IMR-90 (cell line): ENCODE measurements at regions not wholly inside any gene's neighbourhood (a gene's known extent, or its start where the extent isn't known, plus 50 kb on each side); places are given as distances from the start of the nearest gene placed in this dataset.

Experiments used
- ATAC-seq: fragments of 200-7000 bp; cut with Tn5 transposase; 2 replicates; pipeline ENCODE4 v1.9.1; 2020; ENCODE audit warnings: low read depth, mild to moderate bottlenecking, moderate library complexity
- BruUV-seq: library from RNA; stranded (reverse); fragments of 400-500 nt; replicated peaks from 2 replicates; lab custom pipeline; 2021; lab: Mats Ljungman, UMichigan
- CTCF ChIA-PET: fragments of 300-600 bp; formaldehyde crosslinking; extraction: SDS; loops from one replicate; lab custom pipeline; 2021; ENCODE audit warnings: antibody characterized with exemption; lab: Yijun Ruan, JAX
- POLR2A ChIA-PET: fragments of 300-600 bp; sonication (Branson Sonifier 250); formaldehyde crosslinking; loops from one replicate; lab custom pipeline; 2022; ENCODE audit warnings: antibody characterized with exemption; ENCODE audit not compliant: unreplicated experiment; lab: Charles Lee
- DNase-seq: peaks from one replicate; pipeline ENCODE4 v3.0.0; 2013
- H2AFZ ChIP-seq: replicated peaks from 2 replicates; pipeline ENCODE3; 2013; ENCODE audit warnings: low read length, mild to moderate bottlenecking; ENCODE audit not compliant: poor library complexity
- H2AK5ac ChIP-seq: 2 replicates; pipeline ENCODE4 v1.6.1; 2013; ENCODE audit warnings: low read depth, low read length, inconsistent platforms
- H2AK9ac ChIP-seq: replicated peaks from 2 replicates; pipeline ENCODE3; 2013; ENCODE audit warnings: mild to moderate bottlenecking, low read depth, low read length, moderate library complexity; ENCODE audit not compliant: poor library complexity
- H2BK120ac ChIP-seq: 2 replicates; pipeline ENCODE4 v1.6.1; 2013; ENCODE audit warnings: low read depth, low read length, inconsistent platforms
- H2BK15ac ChIP-seq: 3 replicates; pipeline ENCODE4 v1.6.1; 2013; ENCODE audit warnings: low read depth, low read length, inconsistent platforms
- H2BK20ac ChIP-seq: 2 replicates; pipeline ENCODE4 v1.6.1; 2013; ENCODE audit warnings: low read depth, mild to moderate bottlenecking, inconsistent platforms, low read length, moderate library complexity
- H2BK5ac ChIP-seq: 2 replicates; pipeline ENCODE4 v1.6.1; 2013; ENCODE audit warnings: mild to moderate bottlenecking, low read depth, low read length, inconsistent platforms; ENCODE audit not compliant: poor library complexity, severe bottlenecking
- H3K14ac ChIP-seq: replicated peaks from 2 replicates; pipeline ENCODE4 v1.6.1; 2013; ENCODE audit warnings: low read depth, low read length, inconsistent platforms
- H3K18ac ChIP-seq: 2 replicates; pipeline ENCODE4 v1.6.1; 2013; ENCODE audit warnings: low read depth, low read length, control low read depth
- H3K23ac ChIP-seq: 2 replicates; pipeline ENCODE4 v1.6.1; 2013; ENCODE audit warnings: low read depth, low read length, inconsistent platforms
- H3K27ac ChIP-seq: 2 replicates; pipeline ENCODE4 v1.5.1; 2013; ENCODE audit warnings: mild to moderate bottlenecking, control low read depth, low read length; ENCODE audit not compliant: insufficient read depth
- H3K27me3 ChIP-seq: 2 replicates; pipeline ENCODE4 v1.6.1; 2013; ENCODE audit warnings: low read length; ENCODE audit not compliant: control insufficient read depth, insufficient read depth
- H3K36me3 ChIP-seq: 2 replicates; pipeline ENCODE4 v1.6.1; 2013; ENCODE audit warnings: low read length, mixed read lengths; ENCODE audit not compliant: control insufficient read depth, insufficient read depth
- H3K4ac ChIP-seq: 2 replicates; pipeline ENCODE4 v1.6.1; 2013; ENCODE audit warnings: low read depth, low read length, inconsistent platforms
- H3K4me1 ChIP-seq: 2 replicates; pipeline ENCODE4 v1.6.1; 2013; ENCODE audit warnings: low read length, mixed read lengths; ENCODE audit not compliant: control insufficient read depth, insufficient read depth
- H3K4me2 ChIP-seq: 2 replicates; pipeline ENCODE4 v1.6.1; 2013; ENCODE audit warnings: low read depth, mild to moderate bottlenecking, control low read depth, low read length, moderate library complexity
- H3K4me3 ChIP-seq: 2 replicates; pipeline ENCODE4 v1.5.1; 2013; ENCODE audit warnings: low read depth, mild to moderate bottlenecking, control low read depth, low read length, moderate library complexity; ENCODE audit not compliant: insufficient read depth
- H3K56ac ChIP-seq: 2 replicates; pipeline ENCODE4 v1.6.1; 2013; ENCODE audit warnings: low read length, inconsistent platforms; ENCODE audit not compliant: insufficient read depth; ENCODE audit errors: extremely low read depth
- H3K79me1 ChIP-seq, 2 experiments: 2 replicates each; pipeline ENCODE4 v1.6.1; 2013; ENCODE audit warnings: low read length in 2 of 2, inconsistent platforms in 1 of 2, low read depth in 1 of 2
- H3K9ac ChIP-seq: 2 replicates; pipeline ENCODE4 v1.6.1; 2013; ENCODE audit warnings: low read depth, low read length, control low read depth
- H3K9me1 ChIP-seq: 2 replicates; pipeline ENCODE4 v1.6.1; 2013; ENCODE audit warnings: low read length, inconsistent platforms; ENCODE audit not compliant: insufficient read depth
- H3K9me3 ChIP-seq: 2 replicates; pipeline ENCODE4 v1.6.1; 2013; ENCODE audit warnings: low read length; ENCODE audit not compliant: control insufficient read depth, insufficient read depth
- H4K20me1 ChIP-seq: 2 replicates; pipeline ENCODE4 v1.6.1; 2013; ENCODE audit warnings: low read length, inconsistent platforms; ENCODE audit not compliant: insufficient read depth
- H4K5ac ChIP-seq: 2 replicates; pipeline ENCODE4 v1.6.1; 2013; ENCODE audit warnings: mild to moderate bottlenecking, low read depth, low read length, control low read depth
- H4K8ac ChIP-seq, 2 experiments: 2 replicates each; pipeline ENCODE4 v1.6.1; 2013; ENCODE audit warnings: low read depth in 2 of 2, low read length in 2 of 2, control low read depth in 1 of 2, inconsistent platforms in 1 of 2
- H4K91ac ChIP-seq: 2 replicates; pipeline ENCODE4 v1.6.1; 2013; ENCODE audit warnings: low read depth, low read length, inconsistent platforms; ENCODE audit not compliant: insufficient read depth
- BHLHE40 ChIP-seq: fragments of 150-350 bp; IDR thresholded peaks from 2 replicates; pipeline ENCODE4 v1.6.1; 2016; ENCODE audit warnings: mild to moderate bottlenecking, low read depth, low read length
- CEBPB ChIP-seq: IDR thresholded peaks from 2 replicates; pipeline ENCODE4 v1.6.1; 2012; ENCODE audit warnings: low read depth, low read length, improper control_type of control experiment
- CHD1 ChIP-seq: IDR thresholded peaks from 2 replicates; pipeline ENCODE4 v1.6.1; 2012; ENCODE audit warnings: low read depth, low read length, improper control_type of control experiment
- ELK1 ChIP-seq: fragments of 150-350 bp; IDR thresholded peaks from 2 replicates; pipeline ENCODE4 v1.6.1; 2016; ENCODE audit warnings: low read depth, mild to moderate bottlenecking, low read length, moderate library complexity, borderline replicate concordance
- FOS ChIP-seq: fragments of 150-350 bp; IDR thresholded peaks from 2 replicates; pipeline ENCODE4 v1.6.1; 2016; ENCODE audit warnings: low read depth, low read length
- MAFK ChIP-seq: IDR thresholded peaks from 2 replicates; pipeline ENCODE4 v1.6.1; 2012; ENCODE audit warnings: low read depth, low read length, improper control_type of control experiment
- MAZ ChIP-seq: IDR thresholded peaks from 2 replicates; pipeline ENCODE4 v1.6.1; 2012; ENCODE audit warnings: low read depth, mild to moderate bottlenecking, low read length, improper control_type of control experiment, moderate library complexity, borderline replicate concordance
- MXI1 ChIP-seq: IDR thresholded peaks from 2 replicates; pipeline ENCODE4 v1.6.1; 2012; ENCODE audit warnings: low read depth, mild to moderate bottlenecking, low read length, moderate library complexity, borderline replicate concordance
- NFE2L2 ChIP-seq: fragments of 150-350 bp; IDR thresholded peaks from 2 replicates; pipeline ENCODE4 v1.6.1; 2016; ENCODE audit warnings: low read depth, mild to moderate bottlenecking, low read length
- POLR2A ChIP-seq: IDR thresholded peaks from 2 replicates; pipeline ENCODE4 v1.6.1; 2012; ENCODE audit warnings: mild to moderate bottlenecking, low read depth, low read length
- RAD21 ChIP-seq: IDR thresholded peaks from 2 replicates; pipeline ENCODE4 v1.6.1; 2012; ENCODE audit warnings: low read length, improper control_type of control experiment
- RCOR1 ChIP-seq: IDR thresholded peaks from 2 replicates; pipeline ENCODE4 v1.6.1; 2012; ENCODE audit warnings: mild to moderate bottlenecking, low read length, improper control_type of control experiment; ENCODE audit not compliant: insufficient replicate concordance
- RFX5 ChIP-seq: IDR thresholded peaks from 2 replicates; pipeline ENCODE4 v1.8.0; 2012; ENCODE audit warnings: low read depth, mild to moderate bottlenecking, low read length, moderate library complexity
- SMC3 ChIP-seq: fragments of 150-350 bp; IDR thresholded peaks from 2 replicates; pipeline ENCODE4 v1.6.1; 2016; ENCODE audit warnings: low read depth, mild to moderate bottlenecking, antibody characterized with exemption, low read length, moderate library complexity
- USF2 ChIP-seq: fragments of 150-350 bp; IDR thresholded peaks from 2 replicates; pipeline ENCODE4 v1.6.1; 2017; ENCODE audit warnings: mild to moderate bottlenecking, antibody characterized with exemption, low read length, low read depth
- WGBS, 2 experiments: methylation state at CpG; one replicate each; pipeline versions ENCODE4 v1.1.5 to v1.1.7; 2013; ENCODE audit warnings: missing lambda C conversion rate in 2 of 2; ENCODE audit not compliant: insufficient read length in 1 of 2; ENCODE audit errors: extremely low coverage in 2 of 2; 5-methylcytosine and 5-hydroxymethylcytosine counted together
- dilution Hi-C: fragments of 300-500 bp; cut with HindIII; formaldehyde crosslinking; loops from one replicate; pipeline ENCODE4 v1.14.3; 2018; ENCODE audit warnings: low sequenced_read_pairs; ENCODE audit not compliant: unreplicated experiment
- in situ Hi-C: fragments of 300-500 bp; cut with MboI; formaldehyde crosslinking; loops from 3 replicates; pipeline ENCODE4 v1.14.3; 2019; ENCODE audit warnings: low sequenced_read_pairs, inconsistent platforms, mixed read lengths
- intact Hi-C: fragments of 100-400 bp; cut with micrococcal nuclease; formaldehyde crosslinking; loops from 2 replicates; pipeline ENCODE4 v1.10.0; 2022
- TF ChIP-seq, protein P1 (sequence below): conservative IDR thresholded peaks from 2 replicates; pipeline ENCODE4 v1.5.1; 2012; ENCODE audit warnings: mild to moderate bottlenecking, low read depth, low read length, improper control_type of control experiment

DNA sequence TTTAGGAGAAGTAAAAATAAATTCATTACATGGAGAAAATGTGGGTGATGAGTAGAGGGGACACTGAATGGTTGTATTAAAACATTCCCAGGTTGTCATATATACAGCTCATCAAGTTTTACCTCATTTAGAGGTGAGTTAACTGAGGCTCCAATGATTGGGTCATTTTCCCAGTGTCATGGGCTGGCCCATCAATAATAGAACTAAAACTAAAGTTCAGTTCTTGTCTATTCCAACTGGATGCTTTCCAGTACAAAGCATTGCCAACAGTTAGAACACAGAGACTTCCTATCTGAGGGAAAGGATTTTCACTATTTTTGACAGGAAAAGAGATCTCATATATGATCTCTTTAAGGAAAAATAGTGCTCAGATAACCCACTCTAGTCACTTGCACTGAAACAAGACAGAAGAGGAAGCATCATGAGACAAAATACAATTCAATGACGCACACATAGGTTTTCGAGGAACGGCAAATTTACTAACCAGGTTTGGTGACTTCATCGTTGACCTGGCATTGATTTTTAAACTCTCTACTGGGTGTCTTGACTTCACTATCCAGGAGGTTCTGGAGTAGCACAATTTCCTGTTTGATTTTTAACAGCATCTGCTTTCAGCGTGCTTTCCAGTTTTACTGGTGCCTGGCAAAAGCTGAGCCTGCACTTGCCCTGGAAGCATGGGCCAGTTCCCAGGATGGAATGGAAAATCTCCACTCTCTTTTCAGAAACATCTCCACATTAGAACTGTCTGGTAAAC lies 195.5 kb upstream of the FBXL4 start:
- TF ChIP-seq RFX5 (no peak), POLR2A (no peak), BHLHE40 (no peak), MXI1 (no peak), NFE2L2 (no peak), CEBPB (no peak), RAD21 (no peak), ELK1 (no peak), CHD1 (no peak), FOS (no peak), MAFK (no peak), USF2 (no peak), SMC3 (no peak), RCOR1 (no peak), MAZ (no peak)
- TF ChIP-seq, protein P1, sequence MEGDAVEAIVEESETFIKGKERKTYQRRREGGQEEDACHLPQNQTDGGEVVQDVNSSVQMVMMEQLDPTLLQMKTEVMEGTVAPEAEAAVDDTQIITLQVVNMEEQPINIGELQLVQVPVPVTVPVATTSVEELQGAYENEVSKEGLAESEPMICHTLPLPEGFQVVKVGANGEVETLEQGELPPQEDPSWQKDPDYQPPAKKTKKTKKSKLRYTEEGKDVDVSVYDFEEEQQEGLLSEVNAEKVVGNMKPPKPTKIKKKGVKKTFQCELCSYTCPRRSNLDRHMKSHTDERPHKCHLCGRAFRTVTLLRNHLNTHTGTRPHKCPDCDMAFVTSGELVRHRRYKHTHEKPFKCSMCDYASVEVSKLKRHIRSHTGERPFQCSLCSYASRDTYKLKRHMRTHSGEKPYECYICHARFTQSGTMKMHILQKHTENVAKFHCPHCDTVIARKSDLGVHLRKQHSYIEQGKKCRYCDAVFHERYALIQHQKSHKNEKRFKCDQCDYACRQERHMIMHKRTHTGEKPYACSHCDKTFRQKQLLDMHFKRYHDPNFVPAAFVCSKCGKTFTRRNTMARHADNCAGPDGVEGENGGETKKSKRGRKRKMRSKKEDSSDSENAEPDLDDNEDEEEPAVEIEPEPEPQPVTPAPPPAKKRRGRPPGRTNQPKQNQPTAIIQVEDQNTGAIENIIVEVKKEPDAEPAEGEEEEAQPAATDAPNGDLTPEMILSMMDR = no peak
- Histone ChIP-seq H2BK20ac (no peak overlapping the region), H3K27me3 (0 out of 2 replicates have a peak, but pooled peaks cover 1% of the 10 kb centered on the region), H3K9me3 (no peaks in the 10 kb centered on the region), H3K4ac (no peak overlapping the region), H4K5ac (no peak overlapping the region), H3K4me1 (no peaks in the 10 kb centered on the region), H3K23ac (no peak overlapping the region), H3K9me1 (no peaks in the 10 kb centered on the region), H2BK5ac (no peak overlapping the region), H4K8ac (no peak overlapping the region), H3K4me3 (no peak overlapping the region), H2BK120ac (no peak overlapping the region), H3K56ac (no peak overlapping the region), H3K9ac (no peak overlapping the region), H2AK9ac (no peak overlapping the region), H3K14ac (no peak overlapping the region), H2AFZ (no peak overlapping the region), H3K4me2 (no peak overlapping the region), H2AK5ac (no peak overlapping the region), H4K91ac (no peak overlapping the region), H3K18ac (no peak overlapping the region), H4K20me1 (no peaks in the 10 kb centered on the region), H2BK15ac (no peak overlapping the region), H3K36me3 (no peaks in the 10 kb centered on the region), H3K79me1 (no peaks in the 10 kb centered on the region), H3K27ac (no peak overlapping the region)
- 87% methylated on average over 5 of the region's 5 CpGs; no CpG with 5 or more reads in 1 of the 2 experiments for WGBS, 2 experiments
- ChIA-PET POLR2A (no interaction called here), CTCF (interaction anchor here (0.6 kb wide), 1 partner anchor 1409 kb away, joined by 6 read pairs; no protein-coding TSS in a partner anchor)
- intact Hi-C loops = no loop called here
- dilution Hi-C loops = no loop called here
- DNase-seq (no peak), ATAC-seq (no peak)
- BruUV-seq = no TSS peak
- in situ Hi-C loops = no loop called here
